ENCODE measurements at regions not wholly inside any gene's neighbourhood (a gene's known extent, or its start where the extent isn't known, plus 50 kb on each side); places are given as distances from the start of the nearest gene placed in this dataset.

DNA sequence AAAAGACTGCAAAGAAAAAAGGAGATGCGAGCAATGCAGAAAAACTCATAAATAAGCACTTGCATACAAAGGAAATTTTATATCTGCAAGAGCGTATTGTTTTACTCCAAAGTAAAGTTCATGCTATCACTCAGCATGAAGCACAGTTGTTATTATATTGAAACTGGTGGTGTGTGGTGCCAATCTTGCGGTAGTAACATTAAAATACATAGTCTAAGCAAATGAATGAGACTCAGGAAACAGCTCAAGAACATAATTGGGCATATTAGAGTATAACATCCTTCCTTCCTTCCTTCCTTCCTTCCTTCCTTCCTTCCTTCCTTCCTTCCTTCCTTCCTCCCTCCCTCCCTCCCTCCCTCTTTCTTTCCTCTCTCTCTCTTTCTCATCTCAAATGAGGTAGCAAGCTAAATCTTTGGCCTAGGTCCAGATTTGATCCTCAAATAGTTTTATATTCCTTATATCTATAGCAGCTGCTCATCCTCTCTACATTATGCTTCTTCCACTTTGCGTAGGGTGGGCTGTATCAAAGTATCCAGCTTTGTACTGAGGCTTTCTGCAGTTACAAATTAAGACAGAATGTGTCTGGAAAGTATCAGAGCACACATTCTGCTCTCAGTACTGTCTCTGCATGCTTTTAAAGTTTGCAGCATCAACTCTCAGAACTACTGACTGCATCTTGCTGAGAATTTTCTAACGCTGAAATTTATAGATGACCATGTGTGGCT is 718.3 kb downstream of the RERGL start:
- Histone ChIP-seq H3K4me1 (ENCODE audit: control insufficient read depth in 2 of 2, insufficient read depth in 2 of 2, low read length in 2 of 2) (no peaks in the 10 kb centered on the region), H3K27me3 (ENCODE audit: control insufficient read depth in 2 of 2, insufficient read depth in 2 of 2, low read length in 2 of 2) (no peaks in the 10 kb centered on the region), H3K9me3 (ENCODE audit: control insufficient read depth in 2 of 3, low read length in 3 of 3) (no peaks in the 10 kb centered on the region), H3K36me3 (ENCODE audit: control insufficient read depth in 2 of 3, insufficient read depth in 3 of 3, low read length in 3 of 3) (no peaks in the 10 kb centered on the region), H3K27ac (ENCODE audit: low read depth, low read length) (no peak overlapping the region), H3K4me3 (ENCODE audit: low read length) (no peak overlapping the region)
- Mint-ChIP-seq H3K36me3 (no peaks in the 10 kb centered on the region), H3K4me1 (no peaks in the 10 kb centered on the region), H3K27ac (no peak overlapping the region), H3K4me3 (no peak overlapping the region), H3K27me3 (no peaks in the 10 kb centered on the region), H3K9me3 (peaks cover 0 to 29% (median 6%) of the 10 kb centered on the region in 11 donors)
- intact Hi-C loops (cut with micrococcal nuclease) = no loop called here
- ChIA-PET CTCF (no interaction called here), POLR2A (no interaction called here)
- DNase-seq (no peak), ATAC-seq (no peak)

DNA sequence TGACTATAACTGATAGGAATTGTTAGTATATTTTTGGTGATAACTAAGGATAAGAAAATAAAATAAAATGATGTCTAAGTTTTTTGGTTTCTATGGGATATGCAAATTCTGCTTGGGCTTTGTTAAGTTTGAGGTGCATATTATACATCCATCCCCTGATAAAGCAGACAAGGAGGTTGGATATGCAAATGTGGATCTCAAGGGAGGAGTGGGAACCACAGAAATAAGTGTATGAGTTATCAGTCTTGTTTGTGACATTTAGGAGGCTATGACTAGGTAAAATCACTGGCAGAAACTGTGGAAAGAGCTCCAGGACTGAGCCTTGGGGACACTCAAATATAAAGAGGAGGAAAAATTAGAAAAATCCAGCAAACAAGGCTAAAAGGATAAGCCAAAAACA is 719.4 kb downstream of the RERGL start:
- intact Hi-C loops (cut with micrococcal nuclease) = no loop called here
- H3K36me3 Mint-ChIP-seq = no peaks in the 10 kb centered on the region
- ChIA-PET CTCF (no interaction called here), POLR2A (no interaction called here)
- no peak overlapping the region for H3K4me3 Mint-ChIP-seq
- no peaks in the 10 kb centered on the region for H3K4me1 ChIP-seq (ENCODE audit: control insufficient read depth in 2 of 2, insufficient read depth in 2 of 2, low read length in 2 of 2)
- no peak overlapping the region for H3K27ac Mint-ChIP-seq
- no peaks in the 10 kb centered on the region for H3K4me1 Mint-ChIP-seq
- DNase-seq (no peak), ATAC-seq (no peak)
- no peak overlapping the region for H3K27ac ChIP-seq (ENCODE audit: low read depth, low read length)
- H3K4me3 ChIP-seq (ENCODE audit: low read length) = no peak overlapping the region
- no peaks in the 10 kb centered on the region for H3K27me3 Mint-ChIP-seq
- H3K9me3 ChIP-seq (ENCODE audit: control insufficient read depth in 2 of 3, low read length in 3 of 3) = no peaks in the 10 kb centered on the region
- peaks cover 0 to 29% (median 8%) of the 10 kb centered on the region in 11 donors for H3K9me3 Mint-ChIP-seq
- H3K27me3 ChIP-seq (ENCODE audit: control insufficient read depth in 2 of 2, insufficient read depth in 2 of 2, low read length in 2 of 2) = no peaks in the 10 kb centered on the region
- no peaks in the 10 kb centered on the region for H3K36me3 ChIP-seq (ENCODE audit: control insufficient read depth in 2 of 3, insufficient read depth in 3 of 3, low read length in 3 of 3)

DNA sequence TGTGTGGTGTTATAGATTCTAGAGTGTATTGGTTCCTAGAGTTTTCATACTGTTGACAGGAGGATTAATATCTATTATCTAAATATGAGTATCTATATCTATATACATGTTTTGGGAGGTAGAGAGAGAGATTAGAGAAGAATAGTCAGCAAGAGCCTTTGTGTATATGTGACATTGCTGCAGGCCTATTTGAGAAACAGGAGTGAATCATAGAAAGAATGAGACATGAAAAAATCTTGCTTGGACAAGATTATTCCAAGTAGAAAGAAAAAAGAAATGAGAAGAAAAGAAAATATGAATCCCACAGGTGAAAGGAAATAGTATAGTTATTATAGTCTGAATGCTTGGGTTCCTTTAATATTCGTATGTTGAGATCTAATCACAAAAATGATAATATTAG is 720.4 kb downstream of the RERGL start:
- Mint-ChIP-seq H3K27me3 (no peaks in the 10 kb centered on the region), H3K4me3 (no peak overlapping the region), H3K9me3 (peaks cover 0 to 25% (median 6%) of the 10 kb centered on the region in 11 donors), H3K27ac (no peak overlapping the region), H3K36me3 (no peaks in the 10 kb centered on the region), H3K4me1 (no peaks in the 10 kb centered on the region)
- Histone ChIP-seq H3K36me3 (ENCODE audit: control insufficient read depth in 2 of 3, insufficient read depth in 3 of 3, low read length in 3 of 3) (no peaks in the 10 kb centered on the region), H3K27me3 (ENCODE audit: control insufficient read depth in 2 of 2, insufficient read depth in 2 of 2, low read length in 2 of 2) (no peaks in the 10 kb centered on the region), H3K9me3 (ENCODE audit: control insufficient read depth in 2 of 3, low read length in 3 of 3) (no peaks in the 10 kb centered on the region), H3K27ac (ENCODE audit: low read depth, low read length) (no peak overlapping the region), H3K4me3 (ENCODE audit: low read length) (no peak overlapping the region), H3K4me1 (ENCODE audit: control insufficient read depth in 2 of 2, insufficient read depth in 2 of 2, low read length in 2 of 2) (no peaks in the 10 kb centered on the region)
- CTCF ChIA-PET = no interaction called here
- no peak for ATAC-seq
- no peak for DNase-seq
- POLR2A ChIA-PET = no interaction called here
- intact Hi-C loops (cut with micrococcal nuclease) = no loop called here

DNA sequence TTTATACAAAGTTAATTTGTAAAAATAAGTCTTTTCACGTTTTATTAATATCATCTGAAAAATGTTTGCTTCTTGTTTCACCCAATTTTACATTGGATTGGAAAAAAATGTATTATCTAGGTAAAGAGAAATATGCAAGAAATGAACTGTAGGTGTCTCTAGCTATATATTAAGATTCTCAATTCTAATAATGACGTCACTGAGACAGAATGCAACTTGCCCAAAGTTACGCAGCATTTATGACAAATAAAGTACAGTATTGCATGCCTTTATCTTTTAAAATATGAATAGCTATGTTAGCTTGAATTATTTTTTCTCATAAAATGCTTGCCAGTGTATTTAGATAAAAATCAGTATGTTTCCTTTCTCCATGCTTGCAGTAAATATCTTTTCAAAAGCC is 728.8 kb downstream of the RERGL start:
- ATAC-seq (no peak), DNase-seq (no peak)
- Histone ChIP-seq H3K27ac (ENCODE audit: low read depth, low read length) (no peak overlapping the region), H3K4me3 (ENCODE audit: low read length) (no peak overlapping the region), H3K9me3 (ENCODE audit: control insufficient read depth in 2 of 3, low read length in 3 of 3) (no peaks in the 10 kb centered on the region), H3K36me3 (ENCODE audit: control insufficient read depth in 2 of 3, insufficient read depth in 3 of 3, low read length in 3 of 3) (no peaks in the 10 kb centered on the region), H3K4me1 (ENCODE audit: control insufficient read depth in 2 of 2, insufficient read depth in 2 of 2, low read length in 2 of 2) (no peaks in the 10 kb centered on the region), H3K27me3 (ENCODE audit: control insufficient read depth in 2 of 2, insufficient read depth in 2 of 2, low read length in 2 of 2) (no peaks in the 10 kb centered on the region)
- no peak overlapping the region for H3K4me3 Mint-ChIP-seq
- no peaks in the 10 kb centered on the region for H3K36me3 Mint-ChIP-seq
- H3K4me1 Mint-ChIP-seq = no peaks in the 10 kb centered on the region
- peaks cover 0 to 19% (median 3%) of the 10 kb centered on the region in 11 donors for H3K9me3 Mint-ChIP-seq
- intact Hi-C loops (cut with micrococcal nuclease) = no loop called here
- no peak overlapping the region for H3K27ac Mint-ChIP-seq
- no peaks in the 10 kb centered on the region for H3K27me3 Mint-ChIP-seq
- ChIA-PET CTCF (no interaction called here), POLR2A (no interaction called here)

DNA sequence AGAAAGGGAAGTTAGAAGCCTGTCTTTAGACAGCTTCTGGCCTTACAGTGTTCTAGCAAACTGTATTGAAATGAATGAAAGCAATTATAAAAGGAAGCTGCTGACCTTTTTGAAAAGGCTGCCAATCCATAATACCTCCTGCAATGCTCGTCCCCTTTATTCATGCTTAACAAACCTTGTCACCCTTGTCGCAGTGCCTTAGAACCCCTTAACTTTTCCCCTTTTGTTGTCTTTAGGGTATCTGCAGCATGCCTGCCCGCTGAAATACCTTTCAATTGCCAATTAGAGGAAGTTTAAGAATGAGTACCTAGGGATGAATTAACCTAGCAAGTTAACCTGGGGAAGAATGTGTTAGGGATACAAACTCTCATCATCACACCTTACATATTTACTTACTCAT is 731.2 kb downstream of the RERGL start:
- no peak for ATAC-seq
- Histone ChIP-seq H3K27me3 (ENCODE audit: control insufficient read depth in 2 of 2, insufficient read depth in 2 of 2, low read length in 2 of 2) (no peaks in the 10 kb centered on the region), H3K36me3 (ENCODE audit: control insufficient read depth in 2 of 3, insufficient read depth in 3 of 3, low read length in 3 of 3) (no peaks in the 10 kb centered on the region), H3K27ac (ENCODE audit: low read depth, low read length) (no peak overlapping the region), H3K9me3 (ENCODE audit: control insufficient read depth in 2 of 3, low read length in 3 of 3) (no peaks in the 10 kb centered on the region), H3K4me3 (ENCODE audit: low read length) (no peak overlapping the region), H3K4me1 (ENCODE audit: control insufficient read depth in 2 of 2, insufficient read depth in 2 of 2, low read length in 2 of 2) (no peaks in the 10 kb centered on the region)
- no peaks in the 10 kb centered on the region for H3K36me3 Mint-ChIP-seq
- H3K9me3 Mint-ChIP-seq = peaks cover 0 to 13% (median 3%) of the 10 kb centered on the region in 11 donors
- H3K27me3 Mint-ChIP-seq = no peaks in the 10 kb centered on the region
- no peak overlapping the region for H3K27ac Mint-ChIP-seq
- intact Hi-C loops (cut with micrococcal nuclease) = no loop called here
- ChIA-PET POLR2A (no interaction called here), CTCF (no interaction called here)
- H3K4me3 Mint-ChIP-seq = no peak overlapping the region
- no peaks in the 10 kb centered on the region for H3K4me1 Mint-ChIP-seq
- no peak for DNase-seq

DNA sequence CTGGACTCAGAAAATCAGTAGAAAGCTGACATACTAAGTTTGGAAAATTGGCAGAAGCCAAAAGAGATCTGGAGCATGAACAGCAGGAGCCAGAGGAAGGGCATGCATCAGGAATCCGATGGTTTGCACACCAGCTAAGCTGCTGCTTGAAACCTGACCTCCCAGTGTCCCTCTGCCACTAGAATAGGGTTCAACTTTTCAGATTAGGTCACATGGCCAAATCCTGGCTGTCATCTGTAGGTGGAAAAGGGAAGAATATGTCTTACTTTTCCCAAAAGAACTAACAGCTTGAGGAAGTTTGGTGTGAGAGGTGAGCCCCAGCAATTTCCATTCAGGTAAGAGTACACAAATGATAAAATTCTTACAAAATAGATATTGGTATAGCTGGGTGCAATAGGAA is 732.6 kb downstream of the RERGL start:
- no peak overlapping the region for H3K27ac Mint-ChIP-seq
- POLR2A ChIA-PET = no interaction called here
- no peaks in the 10 kb centered on the region for H3K27me3 Mint-ChIP-seq
- CTCF ChIA-PET = no interaction called here
- no peaks in the 10 kb centered on the region for H3K4me1 Mint-ChIP-seq
- H3K27me3 ChIP-seq (ENCODE audit: control insufficient read depth in 2 of 2, insufficient read depth in 2 of 2, low read length in 2 of 2) = no peaks in the 10 kb centered on the region
- peaks cover 0 to 12% (median 3%) of the 10 kb centered on the region in 11 donors for H3K9me3 Mint-ChIP-seq
- no peak overlapping the region for H3K4me3 ChIP-seq (ENCODE audit: low read length)
- H3K9me3 ChIP-seq (ENCODE audit: control insufficient read depth in 2 of 3, low read length in 3 of 3) = no peaks in the 10 kb centered on the region
- no peak overlapping the region for H3K27ac ChIP-seq (ENCODE audit: low read depth, low read length)
- DNase-seq (no peak), ATAC-seq (no peak)
- intact Hi-C loops (cut with micrococcal nuclease) = no loop called here
- H3K4me3 Mint-ChIP-seq = no peak overlapping the region
- no peaks in the 10 kb centered on the region for H3K4me1 ChIP-seq (ENCODE audit: control insufficient read depth in 2 of 2, insufficient read depth in 2 of 2, low read length in 2 of 2)
- no peaks in the 10 kb centered on the region for H3K36me3 Mint-ChIP-seq
- no peaks in the 10 kb centered on the region for H3K36me3 ChIP-seq (ENCODE audit: control insufficient read depth in 2 of 3, insufficient read depth in 3 of 3, low read length in 3 of 3)

DNA sequence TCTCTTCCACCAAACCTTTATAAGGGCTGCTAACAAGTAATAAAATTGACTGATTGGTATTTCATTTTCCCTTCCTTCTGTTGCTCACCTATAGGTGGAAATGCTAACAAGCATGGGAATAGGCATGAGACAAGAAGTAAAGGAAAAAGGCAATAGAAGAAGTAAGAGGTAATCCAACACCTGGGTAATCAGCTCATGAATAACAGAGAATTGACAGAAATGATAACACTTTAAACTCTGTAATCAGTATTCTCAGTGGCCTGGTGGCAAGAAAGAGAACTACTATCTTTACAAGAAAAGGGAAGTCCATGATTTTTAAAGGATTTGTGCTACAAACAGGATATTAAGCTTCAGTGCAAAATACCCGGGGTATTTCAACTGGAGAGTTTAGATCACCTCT is 737.8 kb downstream of the RERGL start:
- Histone ChIP-seq H3K4me1 (ENCODE audit: control insufficient read depth in 2 of 2, insufficient read depth in 2 of 2, low read length in 2 of 2) (no peaks in the 10 kb centered on the region), H3K27ac (ENCODE audit: low read depth, low read length) (no peak overlapping the region), H3K27me3 (ENCODE audit: control insufficient read depth in 2 of 2, insufficient read depth in 2 of 2, low read length in 2 of 2) (no peaks in the 10 kb centered on the region), H3K4me3 (ENCODE audit: low read length) (no peak overlapping the region), H3K9me3 (ENCODE audit: control insufficient read depth in 2 of 3, low read length in 3 of 3) (no peaks in the 10 kb centered on the region), H3K36me3 (ENCODE audit: control insufficient read depth in 2 of 3, insufficient read depth in 3 of 3, low read length in 3 of 3) (no peaks in the 10 kb centered on the region)
- intact Hi-C loops (cut with micrococcal nuclease) = no loop called here
- Mint-ChIP-seq H3K4me1 (no peaks in the 10 kb centered on the region), H3K4me3 (no peak overlapping the region), H3K27ac (no peak overlapping the region), H3K27me3 (no peaks in the 10 kb centered on the region), H3K36me3 (no peaks in the 10 kb centered on the region), H3K9me3 (peaks cover 2 to 19% (median 4%) of the 10 kb centered on the region in 11 donors)
- DNase-seq (no peak), ATAC-seq (no peak)
- ChIA-PET CTCF (no interaction called here), POLR2A (no interaction called here)
